ENCODE measurements at regions not wholly inside any gene's neighbourhood (a gene's known extent, or its start where the extent isn't known, plus 50 kb on each side); places are given as distances from the start of the nearest gene placed in this dataset.

DNA sequence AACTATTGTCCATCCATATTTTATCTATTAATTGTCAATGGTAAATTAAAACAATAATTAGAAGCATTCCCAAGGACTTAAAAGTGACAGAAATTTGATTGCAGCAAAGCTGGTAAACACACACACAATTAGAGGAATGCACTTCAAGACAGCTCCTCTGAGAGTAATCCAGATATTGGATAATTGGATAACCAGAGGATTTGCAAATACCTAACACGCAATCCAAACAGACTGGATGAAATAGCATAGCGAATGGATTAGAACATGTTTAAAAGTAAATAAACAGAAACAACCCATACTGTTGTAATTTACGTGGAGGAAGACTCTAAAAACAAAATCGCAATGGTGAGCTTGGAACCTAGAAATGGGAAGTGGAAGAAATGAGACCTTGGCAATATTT, 239.8 kb downstream of the METTL4 start:
- DNase-seq (ENCODE audit: low read depth in 1 of 2, low spot score in 1 of 2) = no peak

- DNase-seq (ENCODE audit: low read depth in 1 of 2, low spot score in 1 of 2) = no peak
Observed at GRCh38 chr18:2336690-2337392, 234.5 kb downstream of the METTL4 start.

- DNase-seq (ENCODE audit: low read depth in 1 of 2, low spot score in 1 of 2) = peak in 1 of 2 donors; percentile 12
Observed at GRCh38 chr18:2337552-2338141, 233.7 kb downstream of the METTL4 start.

- DNase-seq (ENCODE audit: low read depth in 1 of 2, low spot score in 1 of 2) = no peak
Observed at GRCh38 chr18:2338601-2339000, 232.7 kb downstream of the METTL4 start.

DNA sequence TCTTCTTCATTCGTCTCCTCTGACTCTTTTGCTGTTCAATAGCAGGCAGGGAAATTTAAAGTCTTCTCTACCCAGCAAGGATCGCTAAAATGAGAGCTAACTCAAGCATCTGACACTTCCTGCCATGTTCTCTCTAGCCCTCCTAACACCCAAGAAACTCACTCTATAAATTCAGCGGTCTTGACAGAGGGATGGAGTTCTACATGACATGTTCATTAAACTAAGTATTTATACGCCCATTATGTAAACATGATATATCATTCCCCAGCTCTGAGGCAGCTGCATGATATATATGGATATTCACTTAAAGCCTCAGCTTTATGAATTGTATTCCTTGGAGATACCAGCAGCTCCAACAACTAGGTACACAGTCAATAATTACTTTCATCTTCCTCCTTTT, 231.0 kb downstream of the METTL4 start:
- no peak for DNase-seq (ENCODE audit: low read depth in 1 of 2, low spot score in 1 of 2)

- DNase-seq (ENCODE audit: low read depth in 1 of 2, low spot score in 1 of 2) = no peak
Observed at GRCh38 chr18:2348003-2348402, 223.3 kb downstream of the METTL4 start.

DNA sequence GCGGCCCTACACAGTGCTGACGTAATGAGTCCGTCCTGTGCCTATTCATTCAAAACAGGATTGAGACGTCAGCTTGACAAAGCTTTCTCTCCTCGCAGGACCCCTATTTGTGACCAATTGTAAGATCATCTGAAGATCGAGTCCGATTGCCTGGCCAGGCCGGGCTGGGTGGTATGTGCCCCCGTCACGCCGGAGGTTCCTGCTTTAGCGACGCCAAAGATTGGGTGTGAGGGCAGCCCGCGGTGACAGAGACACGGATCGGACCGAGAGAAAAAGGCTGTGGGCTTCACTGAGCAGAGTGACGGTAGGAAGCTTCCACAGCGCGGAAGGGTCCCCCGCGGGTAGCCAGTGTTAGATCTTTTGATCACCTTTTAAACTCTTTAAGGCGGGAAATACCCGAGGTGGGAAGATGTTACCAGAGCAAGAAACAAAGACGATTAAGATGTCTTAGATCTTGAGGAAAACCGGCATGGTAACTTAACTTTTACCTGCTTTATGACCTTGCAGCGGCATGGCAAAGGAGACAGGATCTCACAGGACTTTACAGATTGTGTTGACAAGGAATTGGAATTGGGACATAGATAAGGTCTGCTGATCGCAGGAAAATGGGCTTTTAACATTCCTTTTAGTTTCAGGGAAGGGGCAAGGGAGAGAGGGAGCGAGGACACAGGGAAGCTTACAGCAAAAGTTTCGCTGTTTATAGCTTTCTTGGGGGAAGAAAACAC, 220.0 kb downstream of the METTL4 start:
- DNase-seq (ENCODE audit: low read depth in 1 of 2, low spot score in 1 of 2) = no peak

DNA sequence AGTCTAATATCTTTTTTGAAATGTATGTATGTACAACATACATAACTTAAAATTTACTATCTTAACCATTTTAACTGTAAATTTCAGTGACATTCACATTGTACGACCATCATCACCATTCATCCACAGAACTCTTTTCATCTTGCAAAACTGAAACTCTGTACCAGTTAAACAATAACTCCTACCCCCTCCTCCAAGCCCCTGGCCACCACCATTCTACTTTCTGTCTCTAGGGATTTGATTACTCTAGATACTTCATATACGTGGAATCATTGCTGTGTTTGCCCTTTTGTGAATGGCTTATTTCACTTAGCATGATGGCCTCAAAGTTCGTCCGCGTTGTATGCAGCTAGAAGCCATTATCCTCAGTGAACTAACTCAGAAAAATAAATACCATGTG, 217.0 kb downstream of the METTL4 start:
- DNase-seq (ENCODE audit: low read depth in 1 of 2, low spot score in 1 of 2) = no peak

DNA sequence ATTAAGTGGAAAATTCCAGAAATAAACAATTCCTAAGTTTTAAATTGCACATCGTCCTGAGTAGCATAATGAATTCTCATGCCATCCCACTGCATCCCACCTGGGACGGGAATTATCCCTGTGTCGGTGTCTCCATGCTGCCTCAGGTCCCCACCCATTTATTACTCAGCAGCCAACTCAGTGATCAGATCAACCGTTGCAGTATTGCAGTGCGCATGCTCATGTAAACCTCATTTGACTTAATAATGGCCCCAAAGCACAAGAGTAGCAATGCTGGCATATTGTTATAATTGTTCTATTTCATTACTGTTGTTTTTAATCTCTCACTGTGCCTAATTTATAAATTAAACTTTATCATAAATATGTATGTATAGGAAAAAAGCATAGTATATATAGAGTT, 214.4 kb downstream of the METTL4 start:
- no peak for DNase-seq (ENCODE audit: low read depth in 1 of 2, low spot score in 1 of 2)

DNA sequence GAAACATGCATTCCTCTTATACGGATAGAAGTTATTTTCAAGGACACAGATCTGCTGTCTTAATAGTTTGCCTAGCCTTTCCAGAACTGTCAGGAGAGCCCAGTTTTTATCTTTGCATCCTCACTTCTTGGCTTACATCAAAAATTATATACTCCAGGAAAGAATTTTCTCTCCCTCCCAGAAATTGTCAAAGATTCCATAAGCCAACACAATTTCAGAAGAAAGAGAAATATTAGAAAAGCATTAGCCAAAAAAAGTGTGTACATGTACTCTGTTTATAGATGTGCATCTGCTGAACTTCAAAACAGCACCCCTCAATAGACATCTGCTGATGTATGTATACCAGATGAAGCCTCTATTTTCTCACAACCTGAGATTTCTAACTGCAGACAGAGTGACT, 210.4 kb downstream of the METTL4 start:
- no peak for DNase-seq (ENCODE audit: low read depth in 1 of 2, low spot score in 1 of 2)

- no peak for DNase-seq (ENCODE audit: low read depth in 1 of 2, low spot score in 1 of 2)
Observed at GRCh38 chr18:2368102-2368501, 203.2 kb downstream of the METTL4 start.

GRCh38 chr18:2376707-2377106, 194.6 kb downstream of the METTL4 start:
- no peak for DNase-seq (ENCODE audit: low read depth in 1 of 2, low spot score in 1 of 2)

GRCh38 chr18:2380101-2380500, 191.2 kb downstream of the METTL4 start:
- no peak for DNase-seq (ENCODE audit: low read depth in 1 of 2, low spot score in 1 of 2)

- DNase-seq (ENCODE audit: low read depth in 1 of 2, low spot score in 1 of 2) = no peak
Observed at GRCh38 chr18:2381539-2381938, 189.8 kb downstream of the METTL4 start.

DNA sequence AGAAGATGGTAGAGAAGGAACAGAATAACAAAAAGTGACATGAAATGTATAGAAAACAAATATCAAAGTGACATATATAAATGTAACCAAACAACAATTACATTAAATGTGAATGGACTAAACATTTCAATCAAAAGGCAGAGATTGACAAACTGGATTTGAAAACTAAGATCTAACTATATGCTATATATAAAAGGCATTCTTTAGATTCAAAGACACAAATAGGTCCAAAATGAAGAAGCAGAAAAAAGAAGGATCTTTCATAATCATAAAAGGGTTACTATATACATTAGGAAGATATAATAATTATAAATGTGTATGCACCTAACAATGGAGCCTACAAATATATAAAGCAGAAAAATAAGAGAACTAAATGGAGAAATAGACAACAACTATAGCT, 183.7 kb downstream of the METTL4 start:
- DNase-seq (ENCODE audit: low read depth in 1 of 2, low spot score in 1 of 2) = no peak

GRCh38 chr18:2390158-2390557, 181.1 kb downstream of the METTL4 start:
- DNase-seq (ENCODE audit: low read depth in 1 of 2, low spot score in 1 of 2) = no peak

DNA sequence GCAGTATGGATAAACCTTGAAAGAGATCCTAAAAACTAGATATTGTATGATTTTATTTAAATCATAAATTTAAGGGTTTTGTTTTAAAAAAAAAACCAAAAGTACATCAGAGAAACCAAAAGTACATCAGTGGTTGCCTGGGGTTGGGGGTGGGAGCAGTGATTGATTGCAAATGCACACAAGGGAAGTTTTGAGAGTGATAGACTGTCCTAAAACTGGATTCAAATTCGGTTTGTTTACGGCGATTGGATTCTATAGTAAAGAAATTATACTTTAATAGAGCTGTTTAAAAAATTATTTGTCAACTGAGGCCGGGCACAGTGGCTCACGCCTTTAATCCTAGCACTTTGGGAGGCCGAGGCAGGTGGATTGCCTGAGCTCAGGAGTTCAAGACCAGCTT, 179.8 kb downstream of the METTL4 start:
- no peak for DNase-seq (ENCODE audit: low read depth in 1 of 2, low spot score in 1 of 2)

GRCh38 chr18:2392446-2392845, 178.9 kb downstream of the METTL4 start:
- no peak for DNase-seq (ENCODE audit: low read depth in 1 of 2, low spot score in 1 of 2)

- DNase-seq (ENCODE audit: low read depth in 1 of 2, low spot score in 1 of 2) = no peak
Observed at GRCh38 chr18:2394684-2395083, 176.6 kb downstream of the METTL4 start.

DNA sequence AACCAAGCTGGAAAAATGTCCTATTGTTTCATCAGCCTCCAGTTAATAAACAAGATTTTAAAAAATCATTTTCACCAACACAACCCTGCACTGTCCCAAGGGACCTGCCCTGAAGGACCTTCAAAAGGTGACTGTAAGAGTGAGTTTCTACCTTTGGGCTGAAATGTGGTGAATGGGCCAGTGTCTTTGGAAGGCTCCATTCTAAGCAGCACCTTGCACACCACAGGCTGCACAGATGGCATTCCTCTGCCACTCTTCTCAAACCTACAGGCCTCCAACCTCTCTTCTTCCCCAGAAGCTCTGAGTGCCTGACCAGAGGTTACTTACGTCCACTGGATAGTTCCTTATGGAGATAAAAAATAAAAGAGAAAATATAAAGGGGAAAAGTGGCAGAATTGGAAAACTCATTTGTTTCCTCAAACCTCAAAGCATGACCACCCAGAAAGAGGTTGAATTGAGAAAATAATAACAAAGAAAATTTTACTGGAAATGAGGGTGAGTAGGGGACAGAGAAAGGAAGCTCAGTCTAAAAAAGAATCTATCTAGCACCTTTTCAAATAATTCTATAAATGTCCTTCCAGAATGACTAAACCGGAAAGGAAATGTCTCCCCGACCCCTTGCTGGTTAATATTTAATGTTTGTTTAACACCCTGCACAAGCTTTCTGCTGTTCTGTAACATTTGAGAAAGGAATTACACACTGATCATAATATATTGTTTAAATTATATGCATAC, 175.7 kb downstream of the METTL4 start:
- DNase-seq (ENCODE audit: low read depth in 1 of 2, low spot score in 1 of 2) = no peak

- no peak for DNase-seq (ENCODE audit: low read depth in 1 of 2, low spot score in 1 of 2)
Observed at GRCh38 chr18:2396162-2396505, 175.2 kb downstream of the METTL4 start.

- no peak for DNase-seq (ENCODE audit: low read depth in 1 of 2, low spot score in 1 of 2)
Observed at GRCh38 chr18:2400701-2401196, 170.6 kb downstream of the METTL4 start.

Measured in stimulated activated CD4-positive, alpha-beta T cell treated with anti-CD3 and anti-CD28 coated beads, Interleukin-15, amount 100 ng/mL, for 1 hour (primary cell).